HL-60 (cell line): ENCODE measurements at regions not wholly inside any gene's neighbourhood (a gene's known extent, or its start where the extent isn't known, plus 50 kb on each side); places are given as distances from the start of the nearest gene placed in this dataset.

Experiments used
- CTCF ChIP-seq: IDR thresholded peaks from one replicate; pipeline ENCODE4 v1.5.1; 2011; ENCODE audit warnings: low read length, control low read depth, inconsistent platforms; ENCODE audit not compliant: insufficient read depth
- SPI1 ChIP-seq: IDR thresholded peaks from 2 replicates; pipeline ENCODE4 v1.6.1; 2012; ENCODE audit warnings: low read depth, mild to moderate bottlenecking, borderline replicate concordance

GRCh38 chr6:84854811-84855400 lies 90.5 kb upstream of the TBX18 start:
- no peak for TF ChIP-seq CTCF
- no peak for TF ChIP-seq SPI1
